ELF-1 (cell line): ENCODE measurements at regions not wholly inside any gene's neighbourhood (a gene's known extent, or its start where the extent isn't known, plus 50 kb on each side); places are given as distances from the start of the nearest gene placed in this dataset.

ENCODE experiments used
- DNase-seq: peaks from one replicate; pipeline ENCODE4 v3.0.0-alpha.2; 2016; ENCODE audit warnings: low read depth, low spot score

- DNase-seq = no peak
Measured at GRCh38 chr6:137690034-137690433, 177.0 kb upstream of the TNFAIP3 start.

- DNase-seq = no peak
Measured at GRCh38 chr6:137690721-137691120, 176.3 kb upstream of the TNFAIP3 start.

- DNase-seq = no peak
Measured at GRCh38 chr6:137692308-137692707, 174.8 kb upstream of the TNFAIP3 start.

GRCh38 chr6:137692806-137693205, 174.3 kb upstream of the TNFAIP3 start:
- no peak for DNase-seq

- DNase-seq = no peak
Measured at GRCh38 chr6:137693711-137694110, 173.3 kb upstream of the TNFAIP3 start.

- DNase-seq = peak; percentile 42
Measured at GRCh38 chr6:137696765-137697164, 170.3 kb upstream of the TNFAIP3 start.

GRCh38 chr6:137697267-137697938, 169.7 kb upstream of the TNFAIP3 start:
- peak; percentile 97 for DNase-seq

- DNase-seq = peak; percentile 30
Measured at GRCh38 chr6:137698636-137699030, 168.4 kb upstream of the TNFAIP3 start.

GRCh38 chr6:137699031-137699683, 167.9 kb upstream of the TNFAIP3 start:
- DNase-seq = no peak

- DNase-seq = no peak
Measured at GRCh38 chr6:137700161-137700560, 166.9 kb upstream of the TNFAIP3 start.

GRCh38 chr6:137700751-137701477, 166.1 kb upstream of the TNFAIP3 start:
- DNase-seq = no peak

GRCh38 chr6:137701942-137702341, 165.1 kb upstream of the TNFAIP3 start:
- no peak for DNase-seq

GRCh38 chr6:137702791-137703424, 164.2 kb upstream of the TNFAIP3 start:
- peak; percentile 21 for DNase-seq

GRCh38 chr6:137704802-137705159, 162.3 kb upstream of the TNFAIP3 start:
- DNase-seq = no peak

GRCh38 chr6:137705160-137706082, 161.6 kb upstream of the TNFAIP3 start:
- peak; percentile 66 for DNase-seq

- DNase-seq = no peak
Measured at GRCh38 chr6:137706083-137706750, 160.8 kb upstream of the TNFAIP3 start.

GRCh38 chr6:137707038-137707589, 159.9 kb upstream of the TNFAIP3 start:
- no peak for DNase-seq

- DNase-seq = peak; percentile 71
Measured at GRCh38 chr6:137707590-137708360, 159.3 kb upstream of the TNFAIP3 start.

GRCh38 chr6:137708481-137708880, 158.6 kb upstream of the TNFAIP3 start:
- DNase-seq = no peak
